ENCODE measurements at regions not wholly inside any gene's neighbourhood (a gene's known extent, or its start where the extent isn't known, plus 50 kb on each side); places are given as distances from the start of the nearest gene placed in this dataset.

DNA sequence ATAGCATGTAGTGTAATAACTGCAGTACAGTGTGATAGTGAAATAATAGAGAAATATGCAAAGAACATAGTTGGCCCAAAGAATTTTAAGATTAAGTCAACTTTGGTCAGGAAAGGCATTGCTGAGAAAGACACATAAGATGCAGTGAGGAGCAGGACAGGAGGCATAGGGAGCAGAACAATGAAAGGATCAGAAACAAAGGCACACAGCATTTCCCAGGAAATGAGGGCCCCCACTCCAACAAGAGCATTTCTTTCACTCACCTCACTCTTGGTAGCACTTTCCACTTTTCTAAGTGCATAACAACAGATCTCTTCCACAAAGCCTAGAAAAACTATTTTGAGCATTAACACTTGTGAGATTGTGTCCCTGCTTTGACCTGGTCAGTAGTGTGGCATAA, 238.4 kb upstream of the FAT3 start:
- TF ChIP-seq, protein P1, sequence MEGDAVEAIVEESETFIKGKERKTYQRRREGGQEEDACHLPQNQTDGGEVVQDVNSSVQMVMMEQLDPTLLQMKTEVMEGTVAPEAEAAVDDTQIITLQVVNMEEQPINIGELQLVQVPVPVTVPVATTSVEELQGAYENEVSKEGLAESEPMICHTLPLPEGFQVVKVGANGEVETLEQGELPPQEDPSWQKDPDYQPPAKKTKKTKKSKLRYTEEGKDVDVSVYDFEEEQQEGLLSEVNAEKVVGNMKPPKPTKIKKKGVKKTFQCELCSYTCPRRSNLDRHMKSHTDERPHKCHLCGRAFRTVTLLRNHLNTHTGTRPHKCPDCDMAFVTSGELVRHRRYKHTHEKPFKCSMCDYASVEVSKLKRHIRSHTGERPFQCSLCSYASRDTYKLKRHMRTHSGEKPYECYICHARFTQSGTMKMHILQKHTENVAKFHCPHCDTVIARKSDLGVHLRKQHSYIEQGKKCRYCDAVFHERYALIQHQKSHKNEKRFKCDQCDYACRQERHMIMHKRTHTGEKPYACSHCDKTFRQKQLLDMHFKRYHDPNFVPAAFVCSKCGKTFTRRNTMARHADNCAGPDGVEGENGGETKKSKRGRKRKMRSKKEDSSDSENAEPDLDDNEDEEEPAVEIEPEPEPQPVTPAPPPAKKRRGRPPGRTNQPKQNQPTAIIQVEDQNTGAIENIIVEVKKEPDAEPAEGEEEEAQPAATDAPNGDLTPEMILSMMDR (conservative IDR thresholded peaks at IDR 0.05; ENCODE audit: low read depth, low read length), result no peak
- no peak overlapping the region for H3K4me3 ChIP-seq (ENCODE audit: low read depth, low read length)
- DNase-seq (ENCODE audit: low read depth), result no peak

GRCh38 chr11:91984033-91984584, 240.5 kb upstream of the FAT3 start:
- no peak for DNase-seq (ENCODE audit: low read depth)
- TF ChIP-seq, protein P1 (conservative IDR thresholded peaks at IDR 0.05; ENCODE audit: low read depth, low read length), result no peak
- no peak overlapping the region for H3K4me3 ChIP-seq (ENCODE audit: low read depth, low read length)

- TF ChIP-seq, protein P1 (conservative IDR thresholded peaks at IDR 0.05; ENCODE audit: low read depth, low read length), result no peak
- DNase-seq (ENCODE audit: low read depth), result peak; percentile 66
- no peak overlapping the region for H3K4me3 ChIP-seq (ENCODE audit: low read depth, low read length)
Observed at GRCh38 chr11:91981995-91982394, 242.6 kb upstream of the FAT3 start.

GRCh38 chr11:91979775-91980174, 244.8 kb upstream of the FAT3 start:
- DNase-seq (ENCODE audit: low read depth), result no peak
- no peak overlapping the region for H3K4me3 ChIP-seq (ENCODE audit: low read depth, low read length)
- TF ChIP-seq, protein P1 (conservative IDR thresholded peaks at IDR 0.05; ENCODE audit: low read depth, low read length), result no peak

- TF ChIP-seq, protein P1 (conservative IDR thresholded peaks at IDR 0.05; ENCODE audit: low read depth, low read length), result no peak
- peak; percentile 6 for DNase-seq (ENCODE audit: low read depth)
- H3K4me3 ChIP-seq (ENCODE audit: low read depth, low read length), result no peak overlapping the region
Observed at GRCh38 chr11:91978747-91979146, 245.9 kb upstream of the FAT3 start.

DNA sequence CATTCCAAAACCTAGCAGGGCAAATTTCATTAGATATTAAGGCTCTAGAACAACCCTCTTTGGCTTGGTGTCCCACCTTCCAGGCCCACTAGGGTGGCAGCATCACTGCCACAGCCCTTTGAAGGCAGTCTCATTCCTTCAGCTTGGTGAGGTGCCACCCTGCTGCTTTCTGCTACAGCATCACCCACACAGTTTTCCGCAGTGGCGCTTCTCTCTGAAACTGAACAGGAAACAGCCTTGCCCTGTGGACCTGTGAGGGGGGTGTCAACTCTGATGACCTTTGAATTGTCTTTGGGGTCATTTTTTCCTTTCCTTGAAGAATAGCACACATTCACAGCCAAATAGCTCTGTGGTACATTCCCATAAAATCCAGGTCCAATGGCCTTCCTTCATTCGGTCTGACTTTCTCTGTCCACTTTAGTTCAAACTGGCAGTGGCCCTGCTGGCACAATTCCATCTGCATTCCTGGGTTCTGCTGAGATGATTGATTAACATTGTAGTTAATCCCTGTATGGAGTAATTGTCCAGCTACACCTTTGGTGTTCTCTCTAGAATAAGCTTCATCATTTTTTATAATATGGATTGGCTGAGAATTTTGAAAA, 251.9 kb upstream of the FAT3 start:
- DNase-seq (ENCODE audit: low read depth), result no peak
- H3K4me3 ChIP-seq (ENCODE audit: low read depth, low read length), result no peak overlapping the region
- TF ChIP-seq, protein P1 (conservative IDR thresholded peaks at IDR 0.05; ENCODE audit: low read depth, low read length), result no peak

DNA sequence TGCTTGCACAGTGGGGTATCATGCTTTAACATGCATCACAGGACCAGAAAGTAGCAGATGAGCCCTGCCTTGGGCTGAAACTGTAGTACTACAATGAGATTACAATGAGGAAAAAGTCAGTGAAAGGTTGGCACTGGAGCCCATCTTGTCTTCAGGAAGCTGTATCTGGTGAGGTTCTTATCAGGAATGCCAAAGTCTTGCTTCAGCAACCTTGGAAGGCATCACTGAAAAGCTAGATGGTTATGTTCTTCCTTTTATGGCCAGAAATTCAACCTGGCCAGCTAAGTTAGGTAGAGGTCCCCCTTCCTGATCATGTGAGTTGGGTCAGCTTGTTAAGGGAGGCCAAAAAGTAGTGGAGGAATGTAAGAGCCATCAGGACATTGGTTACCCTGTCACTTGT, 254.0 kb upstream of the FAT3 start:
- TF ChIP-seq, protein P1 (conservative IDR thresholded peaks at IDR 0.05; ENCODE audit: low read depth, low read length), result no peak
- no peak overlapping the region for H3K4me3 ChIP-seq (ENCODE audit: low read depth, low read length)
- DNase-seq (ENCODE audit: low read depth), result no peak
